Osteocyte (in vitro differentiated cells): ENCODE measurements at regions not wholly inside any gene's neighbourhood (a gene's known extent, or its start where the extent isn't known, plus 50 kb on each side); places are given as distances from the start of the nearest gene placed in this dataset.

ENCODE experiments used
- DNase-seq: peaks from one replicate; pipeline ENCODE4 v3.0.0; 2021; ENCODE audit warnings: mixed read lengths; ENCODE audit not compliant: unreplicated experiment; ENCODE audit errors: extremely low spot score
- H3K27ac Mint-ChIP-seq: one replicate; pipeline ENCODE4 v1.8.0; 2021; ENCODE audit warnings: mild to moderate bottlenecking, mixed read lengths; ENCODE audit not compliant: unreplicated experiment
- H3K27me3 Mint-ChIP-seq: one replicate; pipeline ENCODE4 v1.8.0; 2021; ENCODE audit warnings: mixed read lengths; ENCODE audit not compliant: unreplicated experiment
- H3K36me3 Mint-ChIP-seq: one replicate; pipeline ENCODE4 v1.8.0; 2021; ENCODE audit warnings: mixed read lengths; ENCODE audit not compliant: unreplicated experiment
- H3K4me1 Mint-ChIP-seq: one replicate; pipeline ENCODE4 v1.8.0; 2021; ENCODE audit warnings: mixed read lengths; ENCODE audit not compliant: unreplicated experiment
- H3K4me3 Mint-ChIP-seq: one replicate; pipeline ENCODE4 v1.8.0; 2021; ENCODE audit warnings: mild to moderate bottlenecking, moderate library complexity, mixed read lengths; ENCODE audit not compliant: unreplicated experiment
- H3K9me3 Mint-ChIP-seq: one replicate; pipeline ENCODE4 v1.8.0; 2021; ENCODE audit warnings: mixed read lengths; ENCODE audit not compliant: unreplicated experiment
- TF ChIP-seq, protein P1 (sequence below): fragments of 200-600 bp; sonication (generic); IDR thresholded peaks from 2 replicates; pipeline ENCODE4 v1.5.0; 2021; ENCODE audit warnings: antibody characterized with exemption, mild to moderate bottlenecking, moderate library complexity

DNA sequence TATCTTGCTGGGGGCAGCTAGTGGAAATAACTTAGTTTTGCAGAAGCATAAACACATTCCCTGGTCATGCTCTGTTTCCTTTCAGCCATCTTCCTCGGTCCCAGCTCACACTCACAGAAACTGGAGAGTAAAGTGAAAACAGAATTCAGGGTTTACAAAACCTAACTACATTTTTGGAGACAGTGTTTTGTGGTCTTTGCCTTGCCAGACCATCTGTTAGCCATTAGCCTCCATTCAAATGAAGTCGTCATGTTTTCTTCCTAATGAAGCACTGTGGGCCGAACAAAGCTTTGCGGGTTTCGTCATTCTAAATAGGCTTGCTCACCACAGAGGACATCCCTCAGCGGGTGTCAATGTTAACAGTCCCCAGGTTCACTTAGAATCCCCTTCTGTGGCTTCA is 214.6 kb upstream of the TMEM72 start:
- no peaks in the 10 kb centered on the region for H3K27me3 Mint-ChIP-seq
- H3K27ac Mint-ChIP-seq = peak overlapping the region; percentile 85
- H3K36me3 Mint-ChIP-seq = peaks cover 8% of the 10 kb centered on the region
- no peak overlapping the region for H3K4me3 Mint-ChIP-seq
- peaks cover 14% of the 10 kb centered on the region for H3K9me3 Mint-ChIP-seq
- H3K4me1 Mint-ChIP-seq = peaks cover 18% of the 10 kb centered on the region
- TF ChIP-seq, protein P1, sequence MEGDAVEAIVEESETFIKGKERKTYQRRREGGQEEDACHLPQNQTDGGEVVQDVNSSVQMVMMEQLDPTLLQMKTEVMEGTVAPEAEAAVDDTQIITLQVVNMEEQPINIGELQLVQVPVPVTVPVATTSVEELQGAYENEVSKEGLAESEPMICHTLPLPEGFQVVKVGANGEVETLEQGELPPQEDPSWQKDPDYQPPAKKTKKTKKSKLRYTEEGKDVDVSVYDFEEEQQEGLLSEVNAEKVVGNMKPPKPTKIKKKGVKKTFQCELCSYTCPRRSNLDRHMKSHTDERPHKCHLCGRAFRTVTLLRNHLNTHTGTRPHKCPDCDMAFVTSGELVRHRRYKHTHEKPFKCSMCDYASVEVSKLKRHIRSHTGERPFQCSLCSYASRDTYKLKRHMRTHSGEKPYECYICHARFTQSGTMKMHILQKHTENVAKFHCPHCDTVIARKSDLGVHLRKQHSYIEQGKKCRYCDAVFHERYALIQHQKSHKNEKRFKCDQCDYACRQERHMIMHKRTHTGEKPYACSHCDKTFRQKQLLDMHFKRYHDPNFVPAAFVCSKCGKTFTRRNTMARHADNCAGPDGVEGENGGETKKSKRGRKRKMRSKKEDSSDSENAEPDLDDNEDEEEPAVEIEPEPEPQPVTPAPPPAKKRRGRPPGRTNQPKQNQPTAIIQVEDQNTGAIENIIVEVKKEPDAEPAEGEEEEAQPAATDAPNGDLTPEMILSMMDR = no peak
- no peak for DNase-seq

DNA sequence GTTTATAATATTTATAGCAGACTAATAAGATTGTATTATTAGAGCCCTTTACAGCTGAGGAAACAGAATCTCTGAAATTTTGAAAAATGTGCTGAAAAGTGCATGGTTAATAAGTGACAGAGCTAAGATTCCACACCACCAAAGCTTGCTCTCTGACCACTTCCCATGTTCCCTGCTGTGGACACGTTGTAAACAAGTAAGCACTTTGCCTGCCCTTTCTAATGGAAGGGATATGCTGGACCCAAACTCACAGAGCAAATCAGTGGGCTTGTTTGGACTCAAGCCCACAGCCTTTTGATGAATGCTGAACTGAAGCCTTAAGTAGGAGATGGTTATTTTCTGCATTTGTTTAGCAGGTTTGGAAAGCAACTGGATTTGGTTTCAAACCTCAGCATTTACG is 214.0 kb upstream of the TMEM72 start:
- TF ChIP-seq, protein P1 = no peak
- Mint-ChIP-seq H3K4me1 (peaks cover 18% of the 10 kb centered on the region), H3K36me3 (peaks cover 9% of the 10 kb centered on the region), H3K27me3 (no peaks in the 10 kb centered on the region), H3K9me3 (peaks cover 20% of the 10 kb centered on the region), H3K4me3 (no peak overlapping the region), H3K27ac (peak overlapping the region; percentile 85)
- no peak for DNase-seq

DNA sequence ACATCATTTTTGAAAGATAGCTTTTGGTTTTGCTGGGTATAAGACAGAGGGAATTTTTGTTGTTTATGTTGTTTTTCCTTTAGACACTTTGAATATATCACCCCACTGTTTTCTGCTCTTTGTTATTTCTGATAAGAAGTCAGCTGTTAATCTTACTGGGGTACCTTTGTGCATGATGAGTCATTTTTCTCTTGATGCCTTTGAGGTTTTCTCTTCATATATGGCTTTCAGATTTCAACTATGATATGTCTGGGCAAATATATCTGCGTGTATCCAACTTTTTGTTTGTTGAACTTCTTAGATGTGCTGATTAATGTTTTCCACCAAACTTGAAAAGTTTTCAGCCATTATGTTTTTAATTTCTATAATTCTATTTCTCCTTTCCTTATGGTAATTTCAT is 208.6 kb upstream of the TMEM72 start:
- TF ChIP-seq, protein P1 = no peak
- H3K36me3 Mint-ChIP-seq = peaks cover 15% of the 10 kb centered on the region
- H3K27me3 Mint-ChIP-seq = no peaks in the 10 kb centered on the region
- H3K4me1 Mint-ChIP-seq = peaks cover 51% of the 10 kb centered on the region
- H3K4me3 Mint-ChIP-seq = no peak overlapping the region
- peaks cover 36% of the 10 kb centered on the region for H3K9me3 Mint-ChIP-seq
- no peak for DNase-seq
- H3K27ac Mint-ChIP-seq = peak overlapping the region; percentile 78

DNA sequence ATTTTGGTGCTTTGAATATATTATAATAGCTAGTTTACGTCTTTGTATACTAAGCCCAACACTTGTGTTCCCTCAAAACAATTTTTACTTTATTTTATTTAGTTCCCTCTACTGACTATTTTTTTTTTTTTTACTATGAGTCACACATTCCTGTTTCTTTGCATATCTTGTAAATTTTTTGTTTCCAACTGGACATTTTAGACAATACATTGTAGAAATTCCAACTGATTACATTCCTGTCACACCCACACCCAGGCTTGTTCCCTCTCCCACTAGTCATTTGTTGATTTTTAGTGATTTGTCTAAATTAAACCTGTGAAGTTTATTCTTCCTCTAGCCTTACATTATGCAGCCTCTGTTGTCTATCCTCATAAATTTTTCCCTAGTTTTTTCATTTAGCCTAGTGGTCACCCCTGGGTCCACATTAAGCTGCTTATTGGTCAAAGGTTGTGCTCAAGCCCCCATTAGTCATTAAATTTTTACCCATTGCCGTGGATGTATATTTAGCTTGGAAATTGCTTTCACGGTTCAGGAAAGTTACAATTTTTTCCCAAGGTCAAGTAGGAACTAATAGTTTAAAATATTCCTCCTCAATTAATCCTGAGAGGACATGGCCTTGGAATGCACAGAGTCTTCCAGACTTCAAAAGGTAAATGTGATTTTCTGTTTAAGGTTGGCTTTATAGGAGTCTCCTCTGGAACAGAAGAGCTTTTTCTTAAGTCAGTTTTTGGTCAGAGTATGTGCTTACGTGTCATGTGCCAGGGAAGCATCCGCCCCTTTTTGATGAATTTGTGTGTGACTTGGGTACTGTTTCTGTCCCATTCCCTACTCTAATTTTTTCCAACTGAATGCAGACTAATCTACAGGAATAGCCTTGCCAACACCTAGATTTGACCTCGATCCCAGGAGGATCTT is 207.6 kb upstream of the TMEM72 start:
- DNase-seq = no peak
- H3K27ac Mint-ChIP-seq = peak overlapping the region; percentile 78

DNA sequence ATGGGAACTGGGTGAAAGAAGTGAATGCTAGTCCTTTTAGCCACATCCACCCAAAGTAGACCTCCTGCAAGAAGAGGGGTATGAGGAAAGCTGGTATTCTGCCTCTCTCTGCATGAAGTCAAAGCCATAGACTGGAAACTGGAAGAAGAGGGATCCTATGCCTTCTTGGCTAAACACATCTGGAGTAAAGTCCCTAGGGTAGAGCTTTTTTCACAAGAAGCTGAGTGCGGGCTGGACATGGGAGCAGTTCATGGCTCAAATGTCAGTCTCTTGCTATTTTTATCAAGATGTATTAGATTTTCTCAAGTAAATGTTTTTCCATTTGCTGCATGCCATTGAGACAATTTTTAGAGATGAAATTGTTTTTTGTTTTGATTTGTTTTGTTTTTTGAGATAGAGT is 206.5 kb upstream of the TMEM72 start:
- peaks cover 59% of the 10 kb centered on the region for H3K4me1 Mint-ChIP-seq
- DNase-seq = no peak
- TF ChIP-seq, protein P1 = no peak
- H3K27me3 Mint-ChIP-seq = no peaks in the 10 kb centered on the region
- no peak overlapping the region for H3K4me3 Mint-ChIP-seq
- H3K27ac Mint-ChIP-seq = peak overlapping the region; percentile 78
- peaks cover 15% of the 10 kb centered on the region for H3K36me3 Mint-ChIP-seq
- H3K9me3 Mint-ChIP-seq = peaks cover 36% of the 10 kb centered on the region

More for the DNA sequence above, 207.6 kb upstream of the TMEM72 start:
- Mint-ChIP-seq H3K4me3 (no peak overlapping the region), H3K9me3 (peaks cover 36% of the 10 kb centered on the region), H3K36me3 (peaks cover 15% of the 10 kb centered on the region), H3K4me1 (peaks cover 55% of the 10 kb centered on the region), H3K27me3 (no peaks in the 10 kb centered on the region)
- TF ChIP-seq, protein P1 = no peak
